ENCODE measurements at regions not wholly inside any gene's neighbourhood (a gene's known extent, or its start where the extent isn't known, plus 50 kb on each side); places are given as distances from the start of the nearest gene placed in this dataset.

DNA sequence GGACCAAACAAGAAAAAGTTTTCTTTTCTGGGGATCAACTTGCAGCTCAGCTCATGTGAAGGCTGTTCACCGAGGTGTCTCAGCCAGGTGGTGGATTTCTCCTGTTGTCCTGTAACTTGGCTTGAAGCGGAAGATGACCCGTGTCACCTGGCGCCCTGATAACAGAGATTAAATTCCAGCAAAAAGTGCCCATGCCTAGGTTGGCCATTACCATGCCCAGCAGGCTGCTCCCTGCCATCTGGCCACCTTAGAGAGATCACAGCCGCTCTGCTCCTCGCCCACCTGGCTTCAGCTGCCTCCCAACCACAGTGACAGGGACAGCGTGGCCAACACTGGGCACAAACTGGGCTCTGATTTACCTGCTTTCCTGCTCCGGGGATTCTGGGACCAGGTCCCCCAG, 149.5 kb downstream of the ZBTB18 start:
- no peak for TF ChIP-seq POLR2AphosphoS5 (IDR thresholded peaks at IDR 0.05; ENCODE audit: low read depth, low read length)
- no peak for TF ChIP-seq POLR2A (IDR thresholded peaks at IDR 0.05; ENCODE audit: low read depth, low read length)
